NT2/D1 (cell line): ENCODE measurements at regions not wholly inside any gene's neighbourhood (a gene's known extent, or its start where the extent isn't known, plus 50 kb on each side); places are given as distances from the start of the nearest gene placed in this dataset.

Experiments
- DNase-seq: peaks from one replicate; pipeline ENCODE4 v3.0.0-alpha.2; 2011; ENCODE audit warnings: low read depth, low spot score
- H3K27me3 ChIP-seq: 2 replicates; pipeline ENCODE4 v1.6.0; 2011; ENCODE audit warnings: mild to moderate bottlenecking; ENCODE audit not compliant: insufficient read length, insufficient read depth
- H3K36me3 ChIP-seq: 2 replicates; pipeline ENCODE4 v1.6.1; 2011; ENCODE audit warnings: mild to moderate bottlenecking, low read length, mixed read lengths; ENCODE audit not compliant: insufficient read depth, insufficient read length
- H3K4me1 ChIP-seq: 2 replicates; pipeline ENCODE4 v1.5.1; 2011; ENCODE audit not compliant: insufficient read depth, insufficient read length
- H3K4me3 ChIP-seq: 2 replicates; pipeline ENCODE4 v1.5.1; 2011; ENCODE audit warnings: low read depth; ENCODE audit not compliant: insufficient read length
- H3K9ac ChIP-seq: 2 replicates; pipeline ENCODE4 v1.6.0; 2011; ENCODE audit warnings: low read depth; ENCODE audit not compliant: insufficient read length
- H3K9me3 ChIP-seq: 2 replicates; pipeline ENCODE4 v1.5.1; 2011; ENCODE audit warnings: mild to moderate bottlenecking, low read length; ENCODE audit not compliant: insufficient read depth
- SUZ12 ChIP-seq: IDR thresholded peaks from 2 replicates; pipeline ENCODE4 v1.6.1; 2011; ENCODE audit not compliant: insufficient read length, insufficient read depth; ENCODE audit errors: extremely low read depth
- YY1 ChIP-seq: IDR thresholded peaks from 2 replicates; pipeline ENCODE4 v1.6.1; 2011; ENCODE audit not compliant: insufficient read length, insufficient read depth
- ZNF274 ChIP-seq: IDR thresholded peaks from 2 replicates; pipeline ENCODE4 v1.6.1; 2011; ENCODE audit warnings: mild to moderate bottlenecking, low read depth, low read length

GRCh38 chr5:74113196-74113540 is 487.2 kb downstream of the ARHGEF28 start:
- Histone ChIP-seq H3K27me3 (no peaks in the 10 kb centered on the region), H3K4me1 (no peaks in the 10 kb centered on the region), H3K4me3 (no peak overlapping the region), H3K9me3 (no peaks in the 10 kb centered on the region), H3K36me3 (no peaks in the 10 kb centered on the region), H3K9ac (no peak overlapping the region)
- DNase-seq, result no peak
- TF ChIP-seq ZNF274 (no peak), YY1 (no peak), SUZ12 (no peak)

GRCh38 chr5:74112372-74113195 is 486.6 kb downstream of the ARHGEF28 start:
- no peak for TF ChIP-seq SUZ12
- no peak for TF ChIP-seq YY1
- no peak for TF ChIP-seq ZNF274
- Histone ChIP-seq H3K36me3 (no peaks in the 10 kb centered on the region), H3K4me1 (no peaks in the 10 kb centered on the region), H3K4me3 (no peak overlapping the region), H3K9ac (no peak overlapping the region), H3K9me3 (no peaks in the 10 kb centered on the region), H3K27me3 (no peaks in the 10 kb centered on the region)
- DNase-seq, result no peak

- Histone ChIP-seq H3K36me3 (no peaks in the 10 kb centered on the region), H3K27me3 (no peaks in the 10 kb centered on the region), H3K4me3 (no peak overlapping the region), H3K4me1 (no peaks in the 10 kb centered on the region), H3K9me3 (no peaks in the 10 kb centered on the region), H3K9ac (no peak overlapping the region)
- DNase-seq, result no peak
- TF ChIP-seq SUZ12, result no peak
- TF ChIP-seq YY1, result no peak
- TF ChIP-seq ZNF274, result no peak
These were observed 485.8 kb downstream of the ARHGEF28 start for GRCh38 chr5:74111764-74112163.

- Histone ChIP-seq H3K9me3 (no peaks in the 10 kb centered on the region), H3K36me3 (no peaks in the 10 kb centered on the region), H3K4me3 (no peak overlapping the region), H3K9ac (no peak overlapping the region), H3K27me3 (no peaks in the 10 kb centered on the region), H3K4me1 (no peaks in the 10 kb centered on the region)
- DNase-seq, result peak; percentile 11
- TF ChIP-seq YY1 (no peak), SUZ12 (no peak), ZNF274 (no peak)
These were observed 483.3 kb downstream of the ARHGEF28 start for GRCh38 chr5:74109344-74109743.

- no peak overlapping the region for H3K4me3 ChIP-seq
- no peak overlapping the region for H3K9ac ChIP-seq
- TF ChIP-seq SUZ12 (no peak), YY1 (no peak), ZNF274 (no peak)
- H3K9me3 ChIP-seq, result no peaks in the 10 kb centered on the region
- no peak for DNase-seq
- H3K4me1 ChIP-seq, result no peaks in the 10 kb centered on the region
- no peaks in the 10 kb centered on the region for H3K27me3 ChIP-seq
- no peaks in the 10 kb centered on the region for H3K36me3 ChIP-seq
These were observed 481.9 kb downstream of the ARHGEF28 start for GRCh38 chr5:74107899-74108298.

GRCh38 chr5:74105126-74105780 is 479.3 kb downstream of the ARHGEF28 start:
- Histone ChIP-seq H3K4me1 (no peaks in the 10 kb centered on the region), H3K9ac (no peak overlapping the region), H3K27me3 (no peaks in the 10 kb centered on the region), H3K36me3 (no peaks in the 10 kb centered on the region), H3K9me3 (no peaks in the 10 kb centered on the region), H3K4me3 (no peak overlapping the region)
- DNase-seq, result no peak
- TF ChIP-seq SUZ12 (no peak), YY1 (no peak), ZNF274 (no peak)

GRCh38 chr5:74103131-74104023 is 477.4 kb downstream of the ARHGEF28 start:
- H3K36me3 ChIP-seq, result no peaks in the 10 kb centered on the region
- H3K4me3 ChIP-seq, result no peak overlapping the region
- TF ChIP-seq ZNF274 (no peak), SUZ12 (no peak), YY1 (no peak)
- no peak overlapping the region for H3K9ac ChIP-seq
- no peaks in the 10 kb centered on the region for H3K4me1 ChIP-seq
- no peaks in the 10 kb centered on the region for H3K27me3 ChIP-seq
- DNase-seq, result no peak
- H3K9me3 ChIP-seq, result no peaks in the 10 kb centered on the region
